ENCODE measurements at regions not wholly inside any gene's neighbourhood (a gene's known extent, or its start where the extent isn't known, plus 50 kb on each side); places are given as distances from the start of the nearest gene placed in this dataset.
"Not testable (repeated sequence)": the region's sequence is repeated elsewhere in the genome, so short reads cannot be mapped to it uniquely, and the experiment has no call there.

GRCh38 chr7:106583706-106584690 is 77.0 kb downstream of the CCDC71L start:
- no peaks in the 10 kb centered on the region for H3K36me3 ChIP-seq (ENCODE audit: insufficient read depth, low read length, poor library complexity, severe bottlenecking)
- ChIA-PET POLR2A (ENCODE audit: low non-redundant PET) (no interaction called here), CTCF (no interaction called here)
- no peak for DNase-seq (ENCODE audit: low spot score)
- TF ChIP-seq CTCF (conservative IDR thresholded peaks at IDR 0.05; ENCODE audit: low read depth, low read length) (no peak), EZH2 (IDR thresholded peaks at IDR 0.05; ENCODE audit: borderline replicate concordance, low read depth, low read length, poor library complexity, severe bottlenecking) (no peak)
- BruUV-seq (replicated peaks): no TSS peak
- no peaks in the 10 kb centered on the region for H3K4me1 ChIP-seq (ENCODE audit: insufficient read depth, low read length, poor library complexity, severe bottlenecking)
- H3K27me3 ChIP-seq (replicated peaks; ENCODE audit: insufficient read depth, low read depth, low read length, poor library complexity): no peaks in the 10 kb centered on the region
- no peak overlapping the region for H3K4me3 ChIP-seq (ENCODE audit: low read depth, low read length, poor library complexity, severe bottlenecking)
- intact Hi-C loops (cut with micrococcal nuclease; ENCODE audit: unreplicated experiment): no loop called here
- H3K27ac ChIP-seq (ENCODE audit: low read depth, low read length, poor library complexity, severe bottlenecking): no peak overlapping the region
- H3K9me3 ChIP-seq (ENCODE audit: low read depth, low read length, poor library complexity, severe bottlenecking): no peaks in the 10 kb centered on the region

GRCh38 chr7:106583100-106583499 is 77.9 kb downstream of the CCDC71L start:
- Histone ChIP-seq H3K27ac (ENCODE audit: low read depth, low read length, poor library complexity, severe bottlenecking) (no peak overlapping the region), H3K4me3 (ENCODE audit: low read depth, low read length, poor library complexity, severe bottlenecking) (no peak overlapping the region), H3K36me3 (ENCODE audit: insufficient read depth, low read length, poor library complexity, severe bottlenecking) (no peaks in the 10 kb centered on the region), H3K4me1 (ENCODE audit: insufficient read depth, low read length, poor library complexity, severe bottlenecking) (no peaks in the 10 kb centered on the region), H3K9me3 (ENCODE audit: low read depth, low read length, poor library complexity, severe bottlenecking) (no peaks in the 10 kb centered on the region), H3K27me3 (replicated peaks; ENCODE audit: insufficient read depth, low read depth, low read length, poor library complexity) (no peaks in the 10 kb centered on the region)
- no TSS peak for BruUV-seq (replicated peaks)
- no peak for TF ChIP-seq EZH2 (IDR thresholded peaks at IDR 0.05; ENCODE audit: borderline replicate concordance, low read depth, low read length, poor library complexity, severe bottlenecking)
- TF ChIP-seq CTCF (conservative IDR thresholded peaks at IDR 0.05; ENCODE audit: low read depth, low read length): no peak
- DNase-seq (ENCODE audit: low spot score): no peak
- ChIA-PET POLR2A (ENCODE audit: low non-redundant PET) (no interaction called here), CTCF (no interaction called here)
- intact Hi-C loops (cut with micrococcal nuclease; ENCODE audit: unreplicated experiment): no loop called here

- Histone ChIP-seq H3K4me3 (ENCODE audit: low read depth, low read length, poor library complexity, severe bottlenecking) (no peak overlapping the region), H3K36me3 (ENCODE audit: insufficient read depth, low read length, poor library complexity, severe bottlenecking) (no peaks in the 10 kb centered on the region), H3K9me3 (ENCODE audit: low read depth, low read length, poor library complexity, severe bottlenecking) (no peaks in the 10 kb centered on the region), H3K4me1 (ENCODE audit: insufficient read depth, low read length, poor library complexity, severe bottlenecking) (no peaks in the 10 kb centered on the region), H3K27ac (ENCODE audit: low read depth, low read length, poor library complexity, severe bottlenecking) (no peak overlapping the region), H3K27me3 (replicated peaks; ENCODE audit: insufficient read depth, low read depth, low read length, poor library complexity) (no peaks in the 10 kb centered on the region)
- no TSS peak for BruUV-seq (replicated peaks)
- ChIA-PET POLR2A (ENCODE audit: low non-redundant PET) (no interaction called here), CTCF (no interaction called here)
- TF ChIP-seq EZH2 (IDR thresholded peaks at IDR 0.05; ENCODE audit: borderline replicate concordance, low read depth, low read length, poor library complexity, severe bottlenecking) (no peak), CTCF (conservative IDR thresholded peaks at IDR 0.05; ENCODE audit: low read depth, low read length) (no peak)
- intact Hi-C loops (cut with micrococcal nuclease; ENCODE audit: unreplicated experiment): no loop called here
- no peak for DNase-seq (ENCODE audit: low spot score)
These were observed 78.6 kb downstream of the CCDC71L start for GRCh38 chr7:106582365-106582764.

GRCh38 chr7:106579086-106579485 is 81.9 kb downstream of the CCDC71L start:
- intact Hi-C loops (cut with micrococcal nuclease; ENCODE audit: unreplicated experiment); H3K27ac ChIP-seq (ENCODE audit: low read depth, low read length, poor library complexity, severe bottlenecking); H3K36me3 ChIP-seq (ENCODE audit: insufficient read depth, low read length, poor library complexity, severe bottlenecking); H3K9me3 ChIP-seq (ENCODE audit: low read depth, low read length, poor library complexity, severe bottlenecking); POLR2A ChIA-PET (ENCODE audit: low non-redundant PET); H3K27me3 ChIP-seq (replicated peaks; ENCODE audit: insufficient read depth, low read depth, low read length, poor library complexity); BruUV-seq (replicated peaks); DNase-seq (ENCODE audit: low spot score); CTCF ChIA-PET; H3K4me1 ChIP-seq (ENCODE audit: insufficient read depth, low read length, poor library complexity, severe bottlenecking); H3K4me3 ChIP-seq (ENCODE audit: low read depth, low read length, poor library complexity, severe bottlenecking): not testable (repeated sequence)

All from A673 (cell line).